Fibroblast of the aortic adventitia (primary cell): ENCODE measurements at regions not wholly inside any gene's neighbourhood (a gene's known extent, or its start where the extent isn't known, plus 50 kb on each side); places are given as distances from the start of the nearest gene placed in this dataset.

Experiments used
- DNase-seq: peaks from one replicate; pipeline ENCODE4 v3.0.0-alpha.2; 2010; ENCODE audit warnings: low read depth
- H3K4me3 ChIP-seq: 2 replicates; pipeline ENCODE4 v1.5.1; 2011; ENCODE audit warnings: low read depth, mild to moderate bottlenecking, control low read depth, low read length, moderate library complexity
- CTCF ChIP-seq: IDR thresholded peaks from 2 replicates; pipeline ENCODE4 v1.5.1; 2011; ENCODE audit warnings: mild to moderate bottlenecking, low read length, control low read depth, inconsistent platforms; ENCODE audit not compliant: insufficient read depth

GRCh38 chr1:95368178-95368577 lies 134.2 kb downstream of the RWDD3 start:
- TF ChIP-seq CTCF: no peak
- no peak overlapping the region for H3K4me3 ChIP-seq
- no peak for DNase-seq

GRCh38 chr1:95369985-95370690 lies 136.1 kb downstream of the RWDD3 start:
- H3K4me3 ChIP-seq: no peak overlapping the region
- TF ChIP-seq CTCF: no peak
- no peak for DNase-seq

GRCh38 chr1:95370691-95371562 lies 136.9 kb downstream of the RWDD3 start:
- no peak for DNase-seq
- no peak overlapping the region for H3K4me3 ChIP-seq
- no peak for TF ChIP-seq CTCF

- H3K4me3 ChIP-seq: no peak overlapping the region
- no peak for TF ChIP-seq CTCF
- DNase-seq: no peak
These were observed 137.8 kb downstream of the RWDD3 start for GRCh38 chr1:95371666-95372282.

- no peak overlapping the region for H3K4me3 ChIP-seq
- DNase-seq: no peak
- no peak for TF ChIP-seq CTCF
These were observed 141.2 kb downstream of the RWDD3 start for GRCh38 chr1:95375174-95375573.

GRCh38 chr1:95380909-95381308 lies 146.9 kb downstream of the RWDD3 start:
- DNase-seq: no peak

More at GRCh38 chr1:95380909-95381308, 146.9 kb downstream of the RWDD3 start:
- H3K4me3 ChIP-seq: no peak overlapping the region
- TF ChIP-seq CTCF: no peak
